OCI-LY7 (cell line): ENCODE measurements at regions not wholly inside any gene's neighbourhood (a gene's known extent, or its start where the extent isn't known, plus 50 kb on each side); places are given as distances from the start of the nearest gene placed in this dataset.

ENCODE experiments used
- BruUV-seq: library from RNA; stranded (reverse); fragments of 400-500 nt; replicated peaks from 2 replicates; lab custom pipeline; 2021; lab: Mats Ljungman, UMichigan
- CTCF ChIA-PET: fragments of 300-600 bp; sonication (Branson Sonifier 250); formaldehyde crosslinking; loops from one replicate; lab custom pipeline; 2022; ENCODE audit warnings: antibody characterized with exemption; ENCODE audit not compliant: unreplicated experiment; lab: Charles Lee
- POLR2A ChIA-PET: fragments of 300-600 bp; sonication (Branson Sonifier 250); formaldehyde crosslinking; loops from one replicate; lab custom pipeline; 2022; ENCODE audit warnings: antibody characterized with exemption; lab: Charles Lee
- DNase-seq: peaks from one replicate; pipeline ENCODE4 v3.0.0-alpha.2; 2015; ENCODE audit warnings: low spot score
- H2AFZ ChIP-seq: fragments of 200-600 bp; sonication (generic), shearing (Covaris generic); 2 replicates; pipeline ENCODE4 v1.6.1; 2014; ENCODE audit warnings: mild to moderate bottlenecking, antibody characterized with exemption, low read length, moderate library complexity
- H3K27ac ChIP-seq: fragments of 200-600 bp; sonication (generic); 2 replicates; pipeline ENCODE4 v1.5.1; 2014; ENCODE audit warnings: mixed run types, low read depth, mild to moderate bottlenecking, moderate library complexity, low read length, inconsistent platforms; ENCODE audit not compliant: poor library complexity, severe bottlenecking
- H3K36me3 ChIP-seq: fragments of 200-600 bp; sonication (generic); 2 replicates; pipeline ENCODE4 v1.6.1; 2014; ENCODE audit warnings: mild to moderate bottlenecking, antibody characterized with exemption, low read length, moderate library complexity, mixed read lengths; ENCODE audit not compliant: insufficient read depth
- H3K4me1 ChIP-seq: fragments of 200-600 bp; sonication (generic); 2 replicates; pipeline ENCODE4 v1.5.1; 2014; ENCODE audit warnings: mild to moderate bottlenecking, low read length; ENCODE audit not compliant: insufficient read depth, poor library complexity, severe bottlenecking
- H3K4me2 ChIP-seq: fragments of 200-600 bp; sonication (generic); 2 replicates; pipeline ENCODE4 v1.6.1; 2014; ENCODE audit warnings: mild to moderate bottlenecking, low read length
- H3K4me3 ChIP-seq: fragments of 200-600 bp; sonication (generic); 2 replicates; pipeline ENCODE4 v1.5.1; 2014; ENCODE audit warnings: mild to moderate bottlenecking, low read depth, low read length; ENCODE audit not compliant: poor library complexity, severe bottlenecking
- H3K79me2 ChIP-seq: fragments of 200-600 bp; sonication (generic); 2 replicates; pipeline ENCODE4 v1.6.1; 2016; ENCODE audit warnings: low read depth, mild to moderate bottlenecking, low read length, moderate library complexity, mixed read lengths; ENCODE audit not compliant: insufficient read depth
- H3K9me2 ChIP-seq: fragments of 200-600 bp; sonication (generic); 2 replicates; pipeline ENCODE4 v1.6.1; 2016; ENCODE audit warnings: mild to moderate bottlenecking, low read length, mixed read lengths; ENCODE audit not compliant: insufficient read depth
- H3K9me3 ChIP-seq: fragments of 200-600 bp; sonication (generic); 2 replicates; pipeline ENCODE4 v1.6.1; 2014; ENCODE audit warnings: mild to moderate bottlenecking, mixed run types, low read length, mixed read lengths
- H4K20me1 ChIP-seq: fragments of 200-600 bp; sonication (generic); 2 replicates; pipeline ENCODE4 v1.6.1; 2014; ENCODE audit warnings: mild to moderate bottlenecking, antibody characterized with exemption, low read length, moderate library complexity, mixed read lengths; ENCODE audit not compliant: insufficient read depth
- EZH2phosphoT487 ChIP-seq: fragments of 200-600 bp; sonication (generic); IDR thresholded peaks from 2 replicates; pipeline ENCODE4 v1.6.1; 2018; ENCODE audit warnings: low read depth, borderline replicate concordance, mild to moderate bottlenecking, mixed run types, antibody characterized with exemption, low read length, moderate library complexity, mixed read lengths
- intact Hi-C: fragments of 100-400 bp; cut with micrococcal nuclease; formaldehyde crosslinking; loops from one replicate; pipeline ENCODE4 v1.10.0; 2022; ENCODE audit not compliant: unreplicated experiment
- TF ChIP-seq, protein P1 (sequence below): fragments of 200-600 bp; sonication (generic); conservative IDR thresholded peaks from 2 replicates; pipeline ENCODE4 v1.5.1; 2014; ENCODE audit warnings: mild to moderate bottlenecking, antibody characterized with exemption, low read length, moderate library complexity, mixed read lengths

DNA sequence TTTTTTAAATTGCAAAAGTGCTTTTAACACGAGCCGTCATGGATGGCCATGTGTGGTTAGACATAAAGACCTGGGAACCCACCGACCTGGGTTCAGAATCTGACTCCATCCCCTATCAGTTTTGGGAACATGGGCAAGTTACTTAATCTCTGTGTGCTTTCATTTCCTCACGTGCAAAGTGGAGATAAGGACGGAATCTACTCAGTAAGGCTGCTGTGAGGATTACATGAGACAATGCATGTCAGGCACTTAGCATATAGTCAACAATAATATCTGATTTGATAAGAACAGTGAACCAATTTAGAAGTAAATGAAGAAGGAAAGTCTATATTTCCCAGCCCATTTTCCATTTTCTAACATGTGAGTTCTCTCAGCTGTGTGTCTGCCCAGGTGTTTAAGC lies 235.4 kb downstream of the SUDS3 start:
- ChIA-PET POLR2A (no interaction called here), CTCF (no interaction called here)
- no peaks in the 10 kb centered on the region for H4K20me1 ChIP-seq
- no peaks in the 10 kb centered on the region for H3K9me3 ChIP-seq
- H3K79me2 ChIP-seq, result no peaks in the 10 kb centered on the region
- no peak for DNase-seq
- H2AFZ ChIP-seq, result no peak overlapping the region
- intact Hi-C loops, result no loop called here
- BruUV-seq, result no TSS peak
- H3K4me2 ChIP-seq, result no peak overlapping the region
- H3K4me3 ChIP-seq, result no peak overlapping the region
- H3K27ac ChIP-seq, result no peak overlapping the region
- H3K36me3 ChIP-seq, result no peaks in the 10 kb centered on the region
- H3K9me2 ChIP-seq, result no peaks in the 10 kb centered on the region
- H3K4me1 ChIP-seq, result no peaks in the 10 kb centered on the region
- TF ChIP-seq, protein P1, sequence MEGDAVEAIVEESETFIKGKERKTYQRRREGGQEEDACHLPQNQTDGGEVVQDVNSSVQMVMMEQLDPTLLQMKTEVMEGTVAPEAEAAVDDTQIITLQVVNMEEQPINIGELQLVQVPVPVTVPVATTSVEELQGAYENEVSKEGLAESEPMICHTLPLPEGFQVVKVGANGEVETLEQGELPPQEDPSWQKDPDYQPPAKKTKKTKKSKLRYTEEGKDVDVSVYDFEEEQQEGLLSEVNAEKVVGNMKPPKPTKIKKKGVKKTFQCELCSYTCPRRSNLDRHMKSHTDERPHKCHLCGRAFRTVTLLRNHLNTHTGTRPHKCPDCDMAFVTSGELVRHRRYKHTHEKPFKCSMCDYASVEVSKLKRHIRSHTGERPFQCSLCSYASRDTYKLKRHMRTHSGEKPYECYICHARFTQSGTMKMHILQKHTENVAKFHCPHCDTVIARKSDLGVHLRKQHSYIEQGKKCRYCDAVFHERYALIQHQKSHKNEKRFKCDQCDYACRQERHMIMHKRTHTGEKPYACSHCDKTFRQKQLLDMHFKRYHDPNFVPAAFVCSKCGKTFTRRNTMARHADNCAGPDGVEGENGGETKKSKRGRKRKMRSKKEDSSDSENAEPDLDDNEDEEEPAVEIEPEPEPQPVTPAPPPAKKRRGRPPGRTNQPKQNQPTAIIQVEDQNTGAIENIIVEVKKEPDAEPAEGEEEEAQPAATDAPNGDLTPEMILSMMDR, result no peak
- no peak for TF ChIP-seq EZH2phosphoT487

DNA sequence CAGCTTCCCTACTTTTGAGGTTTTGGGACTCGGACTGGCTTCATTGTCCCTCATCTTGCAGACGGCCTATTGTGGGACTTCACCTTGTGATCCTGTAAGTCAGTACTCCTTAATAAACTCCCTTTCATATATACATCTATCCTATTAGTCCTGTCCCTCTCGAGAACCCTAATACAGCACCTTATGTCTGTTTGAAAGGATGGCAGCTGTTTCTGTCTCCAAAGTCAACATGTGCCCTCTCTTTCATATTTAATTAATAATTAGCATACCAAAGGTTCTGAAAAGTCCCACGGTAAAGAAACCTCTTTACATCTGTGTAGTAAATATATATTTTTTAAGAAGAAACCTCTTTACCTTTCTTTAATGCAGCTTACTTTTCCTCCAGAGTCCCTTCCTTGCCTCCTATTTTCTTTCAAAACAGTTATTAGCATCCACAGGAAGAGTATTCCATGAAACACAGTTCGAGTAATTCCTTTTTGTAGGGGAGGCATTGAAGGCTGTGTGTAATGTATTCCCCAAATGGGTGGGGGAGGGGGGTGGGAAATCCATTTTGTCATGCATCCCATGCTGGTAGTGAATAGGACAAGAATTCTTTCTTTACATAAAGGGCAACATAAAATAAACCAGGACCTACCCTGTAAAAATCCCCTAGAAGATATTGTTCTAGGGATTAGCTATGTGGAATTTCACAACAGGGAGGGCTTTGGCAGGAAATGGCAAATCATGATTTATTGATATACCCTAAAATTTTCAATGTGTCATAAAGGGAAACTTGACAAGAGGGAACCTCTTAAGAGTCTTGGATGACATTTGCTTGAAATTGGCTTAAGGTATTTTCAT lies 241.5 kb downstream of the SUDS3 start:
- POLR2A ChIA-PET, result no interaction called here
- CTCF ChIA-PET, result no interaction called here
- no TSS peak for BruUV-seq

More for the DNA sequence above, 241.5 kb downstream of the SUDS3 start:
- intact Hi-C loops, result no loop called here
- TF ChIP-seq, protein P1, result no peak
- TF ChIP-seq EZH2phosphoT487, result no peak
- Histone ChIP-seq H3K9me2 (no peaks in the 10 kb centered on the region), H3K9me3 (no peaks in the 10 kb centered on the region), H3K4me2 (no peak overlapping the region), H3K4me1 (no peaks in the 10 kb centered on the region), H4K20me1 (no peaks in the 10 kb centered on the region), H3K79me2 (no peaks in the 10 kb centered on the region), H3K27ac (no peak overlapping the region), H3K4me3 (no peak overlapping the region), H3K36me3 (no peaks in the 10 kb centered on the region), H2AFZ (no peak overlapping the region)
- no peak for DNase-seq
